DOHH2 (cell line): ENCODE measurements at regions not wholly inside any gene's neighbourhood (a gene's known extent, or its start where the extent isn't known, plus 50 kb on each side); places are given as distances from the start of the nearest gene placed in this dataset.

Experiments
- H3F3A ChIP-seq: fragments of 200-600 bp; sonication (generic), shearing (Covaris generic); 2 replicates; pipeline ENCODE4 v1.6.0; 2016; ENCODE audit warnings: antibody characterized with exemption, mild to moderate bottlenecking; ENCODE audit not compliant: control insufficient read depth, insufficient read depth
- H3K27ac ChIP-seq: fragments of 200-600 bp; sonication (generic); 2 replicates; pipeline ENCODE4 v1.5.1; 2014; ENCODE audit warnings: low read depth, mild to moderate bottlenecking, low read length, moderate library complexity
- H3K27me3 ChIP-seq: fragments of 200-600 bp; sonication (generic); 2 replicates; pipeline ENCODE4 v1.6.1; 2014; ENCODE audit warnings: mild to moderate bottlenecking, low read length, mixed read lengths; ENCODE audit not compliant: control insufficient read depth
- H3K36me3 ChIP-seq: fragments of 200-600 bp; sonication (generic); 2 replicates; pipeline ENCODE4 v1.6.1; 2014; ENCODE audit warnings: mild to moderate bottlenecking, low read length, moderate library complexity, mixed read lengths; ENCODE audit not compliant: control insufficient read depth
- H3K4me1 ChIP-seq: fragments of 200-600 bp; sonication (generic); 2 replicates; pipeline ENCODE4 v1.6.1; 2014; ENCODE audit warnings: mild to moderate bottlenecking, low read length, mixed read lengths; ENCODE audit not compliant: control insufficient read depth
- H3K4me2 ChIP-seq: fragments of 200-600 bp; sonication (generic); 2 replicates; pipeline ENCODE4 v1.6.0; 2014; ENCODE audit warnings: mild to moderate bottlenecking, low read length, moderate library complexity
- H3K4me3 ChIP-seq: fragments of 200-600 bp; sonication (generic); 2 replicates; pipeline ENCODE4 v1.5.1; 2014; ENCODE audit warnings: mild to moderate bottlenecking, low read length, mixed read lengths
- H3K79me2 ChIP-seq: fragments of 200-600 bp; sonication (generic); 2 replicates; pipeline ENCODE4 v1.6.1; 2014; ENCODE audit warnings: mild to moderate bottlenecking, low read length, mixed read lengths; ENCODE audit not compliant: control insufficient read depth
- H3K9me2 ChIP-seq: fragments of 200-600 bp; sonication (generic); replicated peaks from 2 replicates; pipeline ENCODE4 v1.6.1; 2014; ENCODE audit warnings: mild to moderate bottlenecking, low read length, mixed read lengths; ENCODE audit not compliant: control insufficient read depth
- H3K9me3 ChIP-seq: fragments of 200-600 bp; sonication (generic); 2 replicates; pipeline ENCODE4 v1.6.1; 2014; ENCODE audit warnings: antibody characterized with exemption, low read length, mixed read lengths; ENCODE audit not compliant: control insufficient read depth, insufficient read depth
- H4K20me1 ChIP-seq: fragments of 200-600 bp; sonication (generic); 2 replicates; pipeline ENCODE4 v1.6.0; 2014; ENCODE audit warnings: low read depth, mild to moderate bottlenecking, antibody characterized with exemption, low read length, moderate library complexity; ENCODE audit not compliant: control insufficient read depth, insufficient read depth
- EZH2phosphoT487 ChIP-seq: fragments of 200-600 bp; sonication (generic); IDR thresholded peaks from 2 replicates; pipeline ENCODE4 v1.6.1; 2017; ENCODE audit warnings: borderline replicate concordance, mild to moderate bottlenecking, antibody characterized with exemption, low read length, moderate library complexity, mixed read lengths
- TF ChIP-seq, protein P1 (sequence below): fragments of 200-600 bp; sonication (generic); IDR thresholded peaks from one replicate; pipeline ENCODE4 v1.5.1; 2014; ENCODE audit warnings: antibody characterized with exemption, mild to moderate bottlenecking, low read depth, low read length; ENCODE audit not compliant: poor library complexity, severe bottlenecking

- TF ChIP-seq, protein P1, sequence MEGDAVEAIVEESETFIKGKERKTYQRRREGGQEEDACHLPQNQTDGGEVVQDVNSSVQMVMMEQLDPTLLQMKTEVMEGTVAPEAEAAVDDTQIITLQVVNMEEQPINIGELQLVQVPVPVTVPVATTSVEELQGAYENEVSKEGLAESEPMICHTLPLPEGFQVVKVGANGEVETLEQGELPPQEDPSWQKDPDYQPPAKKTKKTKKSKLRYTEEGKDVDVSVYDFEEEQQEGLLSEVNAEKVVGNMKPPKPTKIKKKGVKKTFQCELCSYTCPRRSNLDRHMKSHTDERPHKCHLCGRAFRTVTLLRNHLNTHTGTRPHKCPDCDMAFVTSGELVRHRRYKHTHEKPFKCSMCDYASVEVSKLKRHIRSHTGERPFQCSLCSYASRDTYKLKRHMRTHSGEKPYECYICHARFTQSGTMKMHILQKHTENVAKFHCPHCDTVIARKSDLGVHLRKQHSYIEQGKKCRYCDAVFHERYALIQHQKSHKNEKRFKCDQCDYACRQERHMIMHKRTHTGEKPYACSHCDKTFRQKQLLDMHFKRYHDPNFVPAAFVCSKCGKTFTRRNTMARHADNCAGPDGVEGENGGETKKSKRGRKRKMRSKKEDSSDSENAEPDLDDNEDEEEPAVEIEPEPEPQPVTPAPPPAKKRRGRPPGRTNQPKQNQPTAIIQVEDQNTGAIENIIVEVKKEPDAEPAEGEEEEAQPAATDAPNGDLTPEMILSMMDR: no peak
- no peak for TF ChIP-seq EZH2phosphoT487
- H3K79me2 ChIP-seq: no peaks in the 10 kb centered on the region
- no peaks in the 10 kb centered on the region; the same call in 1 of the 2 replicates for H3K36me3 ChIP-seq
- H3K9me3 ChIP-seq: no peaks in the 10 kb centered on the region
- H3K4me1 ChIP-seq: peaks cover 35% of the 10 kb centered on the region
- H3F3A ChIP-seq: no peaks in the 10 kb centered on the region
- H3K27ac ChIP-seq: no peak overlapping the region
- H3K4me2 ChIP-seq: no peak overlapping the region
- H4K20me1 ChIP-seq: no peaks in the 10 kb centered on the region
- no peak overlapping the region for H3K4me3 ChIP-seq
- no peaks in the 10 kb centered on the region for H3K27me3 ChIP-seq
- no peaks in the 10 kb centered on the region for H3K9me2 ChIP-seq
These were observed 316.6 kb downstream of the FIGN start for GRCh38 chr2:163419000-163419830.

GRCh38 chr2:163417596-163418337 lies 318.0 kb downstream of the FIGN start:
- Histone ChIP-seq H3K4me2 (peak overlapping the region; percentile 42), H3F3A (no peaks in the 10 kb centered on the region)

DNA sequence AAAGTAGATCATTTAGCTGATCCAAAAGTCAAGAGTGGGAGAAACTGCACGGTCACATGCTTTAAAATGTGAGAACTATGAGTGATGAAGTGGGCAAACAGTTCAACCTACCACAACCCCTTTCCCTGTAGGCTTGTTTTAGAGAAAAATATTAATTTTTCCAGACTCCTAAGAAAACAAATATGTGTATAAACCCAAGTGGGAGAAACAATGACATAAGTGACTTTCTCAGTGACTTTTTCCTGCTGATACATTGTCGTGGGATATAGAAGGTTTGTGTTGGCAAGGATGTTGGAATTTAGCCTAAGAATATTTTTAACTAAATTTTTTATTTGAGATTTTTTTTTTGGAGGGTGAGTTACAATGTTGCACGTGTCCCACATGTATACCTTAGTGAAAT lies 321.7 kb downstream of the FIGN start:
- Histone ChIP-seq H3K4me2 (no peak overlapping the region), H3K9me3 (no peaks in the 10 kb centered on the region), H3K79me2 (no peaks in the 10 kb centered on the region), H3K36me3 (no peaks in the 10 kb centered on the region; the same call in 1 of the 2 replicates), H3K27ac (no peak overlapping the region), H3F3A (no peaks in the 10 kb centered on the region), H3K9me2 (no peaks in the 10 kb centered on the region), H4K20me1 (no peaks in the 10 kb centered on the region), H3K4me1 (peaks cover 25% of the 10 kb centered on the region), H3K27me3 (no peaks in the 10 kb centered on the region), H3K4me3 (no peak overlapping the region)
- TF ChIP-seq, protein P1: no peak
- no peak for TF ChIP-seq EZH2phosphoT487

More at GRCh38 chr2:163417596-163418337, 318.0 kb downstream of the FIGN start:
- no peaks in the 10 kb centered on the region for H3K79me2 ChIP-seq
- H3K4me1 ChIP-seq: peaks cover 35% of the 10 kb centered on the region
- peak overlapping the region; percentile 47; the same call in 1 of the 2 replicates for H3K4me3 ChIP-seq
- TF ChIP-seq, protein P1: no peak
- no peak for TF ChIP-seq EZH2phosphoT487
- no peaks in the 10 kb centered on the region; the same call in 1 of the 2 replicates for H3K36me3 ChIP-seq
- no peaks in the 10 kb centered on the region for H3K9me2 ChIP-seq
- H3K9me3 ChIP-seq: no peaks in the 10 kb centered on the region
- peak overlapping the region; percentile 47 for H3K27ac ChIP-seq
- H4K20me1 ChIP-seq: no peaks in the 10 kb centered on the region
- H3K27me3 ChIP-seq: no peaks in the 10 kb centered on the region
